ENCODE measurements at regions not wholly inside any gene's neighbourhood (a gene's known extent, or its start where the extent isn't known, plus 50 kb on each side); places are given as distances from the start of the nearest gene placed in this dataset.

GRCh38 chr2:145086910-145087309 is 567.0 kb upstream of the ZEB2 start:
- no peak for DNase-seq

GRCh38 chr2:145085612-145086011 is 565.7 kb upstream of the ZEB2 start:
- no peak for DNase-seq

DNA sequence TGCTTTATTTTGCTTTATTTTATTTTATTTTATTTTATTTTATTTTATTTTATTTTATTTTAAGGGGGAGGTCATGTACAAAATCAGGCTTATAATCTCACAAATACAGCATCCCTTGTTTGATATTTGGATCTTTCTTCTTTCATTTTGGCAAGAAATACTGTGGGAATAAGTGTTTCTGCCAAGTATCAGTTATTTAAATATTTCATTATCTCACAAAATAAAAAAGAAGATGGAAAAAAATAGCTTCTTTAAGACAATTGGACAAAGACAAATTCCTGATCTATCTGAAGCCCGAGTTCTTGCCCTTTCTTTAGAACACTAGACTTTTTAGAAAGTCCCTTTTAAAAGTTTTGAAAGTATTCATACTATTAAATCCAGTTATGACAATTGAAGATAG is 560.5 kb upstream of the ZEB2 start:
- DNase-seq, result no peak

DNA sequence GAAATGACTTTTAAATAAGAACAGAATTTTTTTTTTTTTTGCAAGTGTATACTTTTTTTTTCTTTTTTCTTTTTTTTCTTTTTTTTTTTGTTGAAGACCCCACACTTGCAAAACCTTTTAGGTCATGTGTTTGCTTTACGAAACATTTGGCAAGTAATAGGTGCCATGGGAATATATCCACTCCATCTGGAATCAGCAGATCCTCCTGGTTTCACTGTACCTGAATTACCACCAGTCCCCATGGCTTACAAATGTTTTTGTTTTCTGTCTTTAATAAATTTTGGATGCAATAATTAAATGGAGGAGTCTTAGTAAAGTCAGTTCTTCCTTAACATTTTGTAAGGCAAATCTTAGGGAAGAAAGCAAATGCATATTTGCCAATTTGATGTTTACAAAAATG is 559.7 kb upstream of the ZEB2 start:
- no peak for DNase-seq

- DNase-seq, result no peak
Measured at GRCh38 chr2:145078923-145079322, 559.0 kb upstream of the ZEB2 start.

GRCh38 chr2:145076085-145076484 is 556.2 kb upstream of the ZEB2 start:
- no peak for DNase-seq

- no peak for DNase-seq
Measured at GRCh38 chr2:145075454-145076062, 555.6 kb upstream of the ZEB2 start.

- no peak for DNase-seq
Measured at GRCh38 chr2:145070703-145071102, 550.8 kb upstream of the ZEB2 start.

GRCh38 chr2:145068509-145068908 is 548.6 kb upstream of the ZEB2 start:
- DNase-seq, result no peak

- no peak for DNase-seq
Measured at GRCh38 chr2:145067549-145068030, 547.7 kb upstream of the ZEB2 start.

- DNase-seq, result no peak
Measured at GRCh38 chr2:145066856-145067548, 547.1 kb upstream of the ZEB2 start.

GRCh38 chr2:145066151-145066661 is 546.3 kb upstream of the ZEB2 start:
- no peak for DNase-seq

DNA sequence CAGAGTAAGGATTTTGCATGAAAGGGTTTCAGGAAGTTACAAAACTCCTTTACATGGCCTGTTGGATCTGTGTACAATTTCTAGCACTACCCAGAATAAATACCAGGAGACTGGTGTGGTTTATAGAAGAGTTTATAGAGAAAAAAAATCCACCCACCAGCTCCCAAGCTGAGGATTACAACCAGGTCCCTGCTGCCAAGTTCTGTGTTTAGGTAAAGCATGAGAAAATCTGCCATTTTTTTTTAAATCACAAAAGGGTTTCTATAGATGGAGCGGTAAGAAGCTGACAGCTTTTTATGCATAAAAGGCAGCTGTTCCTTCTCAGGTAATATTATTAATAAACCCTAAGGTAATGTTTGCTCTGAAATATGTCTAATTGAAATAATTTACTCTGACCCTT is 545.4 kb upstream of the ZEB2 start:
- no peak for DNase-seq

DNA sequence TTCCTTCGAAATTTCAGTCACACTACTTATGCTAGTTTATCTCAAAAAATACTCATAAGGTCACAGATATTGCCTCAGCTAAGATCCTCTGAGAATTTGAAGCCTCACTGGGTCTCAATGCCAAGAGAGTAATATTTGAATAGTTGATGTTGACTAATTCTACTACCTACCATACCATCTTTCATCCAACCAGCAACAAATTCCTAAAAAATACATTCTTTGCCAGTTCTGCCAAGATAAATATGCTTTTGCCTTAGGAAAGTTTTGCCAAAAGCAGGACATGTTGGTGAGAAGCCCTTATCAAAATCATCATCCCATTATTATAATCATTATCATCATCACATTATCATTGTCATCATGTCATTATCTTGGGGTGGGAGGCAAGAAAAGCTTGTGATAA is 544.6 kb upstream of the ZEB2 start:
- DNase-seq, result no peak

GRCh38 chr2:145060876-145061275 is 541.0 kb upstream of the ZEB2 start:
- no peak for DNase-seq

DNA sequence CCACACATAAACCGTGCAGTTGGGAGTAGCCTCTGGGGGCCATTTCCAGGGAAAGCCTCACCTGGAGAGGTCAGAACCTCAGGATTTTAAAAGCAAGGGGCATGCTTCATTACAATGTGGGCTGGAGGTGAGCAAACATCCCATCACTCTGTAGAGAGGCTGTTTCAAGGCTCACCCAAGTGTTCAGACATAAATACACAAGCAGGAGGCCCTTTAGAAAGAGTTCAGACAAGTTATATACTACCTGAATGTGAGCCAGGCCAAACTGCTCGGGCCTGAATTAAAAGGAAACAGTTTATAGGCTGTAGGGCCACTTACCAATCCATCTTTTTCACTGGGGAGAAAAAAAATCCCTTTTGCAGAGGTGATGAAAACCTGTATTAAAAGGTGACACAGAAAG is 540.0 kb upstream of the ZEB2 start:
- DNase-seq, result no peak

DNA sequence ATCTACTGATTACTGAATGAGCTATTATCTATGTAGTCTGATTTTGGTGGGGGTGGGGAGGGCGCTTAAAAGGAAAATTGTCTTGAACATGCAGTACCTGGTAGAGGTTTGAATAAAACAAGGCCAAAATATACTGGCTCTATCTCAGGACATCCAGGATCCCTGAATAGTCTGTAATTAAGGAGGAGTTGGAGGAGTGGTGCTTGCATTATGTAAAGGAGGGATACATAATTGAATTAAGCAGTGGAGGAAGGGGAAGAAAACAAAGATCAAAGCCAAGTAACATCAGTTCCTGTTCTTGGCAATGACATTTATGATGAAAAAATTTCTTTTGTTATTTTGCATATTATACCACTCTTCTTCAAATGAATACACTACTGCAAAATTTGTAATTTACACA is 539.4 kb upstream of the ZEB2 start:
- DNase-seq, result no peak

- no peak for DNase-seq
Measured at GRCh38 chr2:145058457-145058856, 538.5 kb upstream of the ZEB2 start.

DNA sequence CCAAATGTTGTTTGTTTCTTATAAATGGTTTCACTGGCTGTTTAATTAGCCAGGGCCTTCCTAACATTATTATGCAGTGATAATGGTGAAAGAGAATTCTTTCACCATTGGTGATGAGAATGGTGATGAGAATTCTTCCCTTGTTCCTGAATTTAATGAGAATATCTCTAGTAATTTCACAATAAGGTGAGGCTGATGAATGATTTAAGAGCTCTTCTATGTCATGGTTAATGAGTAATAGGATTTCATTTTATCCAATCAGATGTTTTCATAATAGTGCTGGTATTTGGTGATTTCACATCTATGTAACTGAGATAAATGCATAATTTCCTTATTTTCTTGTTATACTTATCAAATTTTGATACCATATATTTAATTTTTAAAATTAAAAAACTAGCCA is 535.7 kb upstream of the ZEB2 start:
- DNase-seq, result no peak

GRCh38 chr2:145050134-145050533 is 530.2 kb upstream of the ZEB2 start:
- DNase-seq, result no peak

DNA sequence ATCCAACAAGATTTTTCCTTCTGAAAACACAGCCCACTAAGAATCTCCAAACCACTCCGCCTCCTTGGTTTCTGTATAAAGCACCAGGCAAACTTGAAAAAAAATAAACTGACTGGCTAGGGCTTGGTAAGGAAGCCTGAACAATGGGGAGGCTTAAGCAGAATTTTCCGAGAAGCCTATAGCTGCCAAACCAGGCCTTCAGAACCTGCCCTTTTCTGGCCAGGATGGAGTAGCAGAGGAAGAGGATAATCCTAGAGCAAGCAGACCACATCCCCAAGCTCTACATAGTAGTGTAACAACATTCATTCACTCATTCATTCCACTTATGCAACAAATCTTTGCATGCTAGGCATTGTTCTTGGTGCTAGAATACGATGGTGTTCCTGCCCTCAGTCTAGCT is 529.6 kb upstream of the ZEB2 start:
- DNase-seq, result no peak

DNA sequence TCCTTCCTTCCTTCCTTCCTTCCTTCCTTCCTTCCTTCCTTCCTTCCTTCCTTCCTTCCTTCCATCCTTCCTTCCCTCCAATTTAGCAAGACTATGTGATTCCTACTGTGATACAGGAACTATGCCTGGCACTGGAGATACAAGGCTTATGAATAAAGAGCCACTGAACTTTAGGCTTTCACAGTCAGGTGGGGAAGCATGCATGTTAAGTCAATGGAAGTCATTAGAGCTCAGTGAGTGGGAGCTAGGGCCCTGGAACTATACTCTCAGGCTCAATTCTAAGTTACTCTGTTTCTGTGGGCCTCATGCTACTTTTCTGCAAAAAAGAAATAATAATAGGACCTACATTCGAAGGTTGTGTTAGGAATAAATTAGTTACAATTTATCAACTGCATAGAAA is 527.6 kb upstream of the ZEB2 start:
- no peak for DNase-seq

DNA sequence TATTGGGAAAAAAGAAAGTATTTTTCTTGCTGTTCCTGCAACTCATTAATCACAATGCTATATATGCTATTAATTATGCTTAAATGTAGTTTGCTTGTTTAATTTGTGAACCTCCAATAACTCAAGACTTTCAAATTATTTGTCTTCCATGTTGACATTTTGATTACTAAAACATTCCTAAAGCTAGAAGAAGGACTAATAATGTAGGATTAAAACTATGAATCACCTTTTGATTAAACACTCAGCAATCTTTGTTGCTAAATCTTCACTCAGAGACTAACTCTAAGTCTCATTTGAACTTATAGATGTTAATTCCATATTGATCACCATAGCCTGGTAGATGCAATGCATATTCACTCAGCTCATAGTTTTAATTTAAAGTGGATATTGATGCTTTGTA is 524.6 kb upstream of the ZEB2 start:
- no peak for DNase-seq

GRCh38 chr2:145043399-145043834 is 523.5 kb upstream of the ZEB2 start:
- no peak for DNase-seq

GRCh38 chr2:145041706-145042105 is 521.8 kb upstream of the ZEB2 start:
- no peak for DNase-seq
